Pancreas (tissue), 10 donors: ENCODE measurements at regions not wholly inside any gene's neighbourhood (a gene's known extent, or its start where the extent isn't known, plus 50 kb on each side); places are given as distances from the start of the nearest gene placed in this dataset.

Source experiments
- ATAC-seq, 4 donors: fragments of 200-7000 bp; cut with Tn5 transposase; one replicate each; pipeline versions ENCODE4 v1.8.0 to v1.9.1; 2020; ENCODE audit warnings: mild to moderate bottlenecking in 4 of 4, moderate library complexity in 4 of 4
- DNase-seq, 6 donors: peaks; one replicate each; pipeline ENCODE4 v3.0.0-alpha.2; 2020
- FAIRE-seq: peaks from 2 replicates; lab custom pipeline; 2012; peaks lifted over from hg19 to GRCh38; lab: Jason Lieb, UNC
- H3K27ac ChIP-seq, 4 donors: fragments of 200-600 bp; sonication (generic); 1 replicate in 3 of 4; 2 replicates in 1 of 4; pipeline versions ENCODE4 v1.5.0 to v1.8.0; 2020
- H3K27me3 ChIP-seq, 4 donors: fragments of 200-600 bp; one replicate each; pipeline ENCODE4 v1.8.0; 2021
- H3K36me3 ChIP-seq, 3 donors: fragments of 200-600 bp; sonication (generic) in 1 of 3; one replicate each; pipeline versions ENCODE4 v1.5.0 to v1.8.0; 2020 to 2021
- H3K4me1 ChIP-seq, 3 donors: fragments of 200-600 bp; one replicate each; pipeline ENCODE4 v1.8.0; 2021
- H3K4me3 ChIP-seq, 4 donors: fragments of 200-600 bp; sonication (generic) in 2 of 4; one replicate each; pipeline versions ENCODE4 v1.5.0 to v1.8.0; 2020 to 2021
- H3K9me3 ChIP-seq, 4 donors: fragments of 200-600 bp; one replicate each; pipeline ENCODE4 v1.8.0; 2021
- CTCF ChIP-seq, 4 donors: fragments of 200-600 bp; sonication (generic) in 3 of 4; IDR thresholded peaks; one replicate each; pipeline versions ENCODE4 v1.5.0 to v1.8.0; 2021; ENCODE audit warnings: antibody characterized with exemption in 4 of 4
- WGBS, 2 donors: extraction: QIAGEN DNeasy Blood & Tissue Kit; methylation state at CpG; one replicate each; pipeline ENCODE4 v1.1.7; 2013; 5-methylcytosine and 5-hydroxymethylcytosine counted together
- intact Hi-C, 3 donors: fragments of 100-400 bp; cut with DNase I; formaldehyde crosslinking; loops; one replicate each; pipeline versions ENCODE4 v1.11.1 to v1.14.2; 2022
- donor health status: healthy with polysubstance abuse.
- donor health status: DM: no; HTN: no; CAD: no; lungs with moderate emphysema.
- donor health status: DM: no; HTN: no; CAD: no.
- donor health status: control.
- donor health status: control.
- donor health status: Bipolar disorder and iron deficiency.
- donor health status: DM: yes; HTN: yes; CAD: no.
- donor health status: DM: no; HTN: no; CAD: no.
- donor health status: DM: no; HTN: no; CAD: no.
- donor health status: DM: yes; HTN: yes; CAD: no.

DNA sequence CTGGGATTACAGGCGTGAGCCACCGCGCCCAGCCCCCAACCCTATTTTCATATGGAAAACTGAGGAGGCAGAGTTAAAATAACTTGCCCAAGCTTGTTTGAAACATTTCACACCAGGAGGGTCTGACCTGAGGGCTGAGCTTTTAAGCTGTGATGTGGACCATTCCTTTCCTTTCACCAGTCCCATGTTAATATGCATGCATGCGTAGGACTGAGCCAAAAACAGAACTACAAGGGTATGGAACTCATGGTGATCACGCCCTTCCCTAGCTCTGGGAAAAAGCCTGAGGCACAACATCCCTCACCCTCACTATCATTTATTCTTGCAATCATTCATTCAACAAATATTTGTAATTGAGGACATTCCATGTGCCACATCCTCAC, 87.4 kb upstream of the FAM169A start:
- H3K27ac ChIP-seq = peak overlapping the region in 2 of 4 donors; percentile 60 to 75
- no peaks in the 10 kb centered on the region for H3K36me3 ChIP-seq
- intact Hi-C loops = no loop called here
- H3K4me1 ChIP-seq = peaks cover 19 to 46% (median 37%) of the 10 kb centered on the region in 3 donors
- DNase-seq (no peak), FAIRE-seq (no peak), ATAC-seq (no peak)
- H3K9me3 ChIP-seq = no peaks in the 10 kb centered on the region
- WGBS, 2 donors = 95 to 97% methylated on average over 5 of the region's 5 CpGs
- no peak overlapping the region for H3K4me3 ChIP-seq
- H3K27me3 ChIP-seq = no peaks in the 10 kb centered on the region
- no peak for TF ChIP-seq CTCF (IDR thresholded peaks at IDR 0.05)

GRCh38 chr5:74952406-74952805, 86.2 kb upstream of the FAM169A start:
- H3K4me1 ChIP-seq = peaks cover 13 to 45% (median 31%) of the 10 kb centered on the region in 3 donors
- no peak for DNase-seq
- 49 to 53% methylated on average over 4 of the region's 4 CpGs for WGBS, 2 donors
- no peak for TF ChIP-seq CTCF (IDR thresholded peaks at IDR 0.05)
- ATAC-seq = no peak
- H3K9me3 ChIP-seq = no peaks in the 10 kb centered on the region
- no peak overlapping the region for H3K4me3 ChIP-seq
- no peaks in the 10 kb centered on the region for H3K36me3 ChIP-seq
- H3K27ac ChIP-seq = peak overlapping the region in 3 of 4 donors; percentile 5 to 53 (median 12)
- intact Hi-C loops = no loop called here
- no peaks in the 10 kb centered on the region for H3K27me3 ChIP-seq
- no peak for FAIRE-seq

- FAIRE-seq (no peak), ATAC-seq (no peak), DNase-seq (no peak)
- Histone ChIP-seq H3K4me1 (peaks cover 13 to 43% (median 28%) of the 10 kb centered on the region in 3 donors), H3K27me3 (no peaks in the 10 kb centered on the region), H3K36me3 (no peaks in the 10 kb centered on the region), H3K9me3 (no peaks in the 10 kb centered on the region), H3K4me3 (no peak overlapping the region), H3K27ac (peak overlapping the region in 3 of 4 donors; percentile 24 to 56 (median 28))
- no peak for TF ChIP-seq CTCF (IDR thresholded peaks at IDR 0.05)
- intact Hi-C loops = no loop called here
Observed at GRCh38 chr5:74951865-74952264, 85.7 kb upstream of the FAM169A start.

DNA sequence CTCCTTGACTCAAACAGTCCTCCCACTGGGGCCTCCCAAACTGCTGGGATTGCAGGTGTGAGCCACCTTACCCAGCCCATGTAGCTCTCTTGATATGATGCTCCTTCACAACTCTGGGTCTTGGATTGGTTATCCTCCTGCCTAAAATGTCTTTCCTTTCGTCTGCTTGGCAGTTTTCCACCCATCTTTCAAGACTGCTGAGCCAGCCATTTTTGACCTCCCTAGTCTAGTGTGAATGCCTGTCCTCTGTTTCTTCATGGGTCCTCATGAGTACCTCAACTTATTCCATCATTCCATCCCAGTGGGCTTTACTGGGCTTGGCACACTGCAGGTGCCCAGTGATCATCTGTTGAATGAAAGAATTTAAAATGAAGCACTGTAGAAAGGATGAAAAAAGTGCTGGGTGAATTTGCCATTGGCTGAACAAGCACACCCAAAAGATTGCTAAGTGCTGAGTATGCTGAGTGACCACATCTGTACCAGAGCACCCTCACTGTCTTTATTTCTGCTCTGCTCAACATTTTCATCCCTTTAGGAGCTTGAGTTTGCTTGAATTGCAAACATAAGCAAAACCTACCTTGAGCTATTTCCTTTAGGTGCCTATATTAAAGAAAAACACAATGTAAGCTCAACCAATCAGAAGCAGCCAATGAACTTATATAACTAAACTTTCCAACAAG, 84.8 kb upstream of the FAM169A start:
- 82 to 85% methylated on average over 1 of the region's 1 CpG for WGBS, 2 donors
- Histone ChIP-seq H3K36me3 (no peaks in the 10 kb centered on the region), H3K9me3 (no peaks in the 10 kb centered on the region), H3K27me3 (no peaks in the 10 kb centered on the region), H3K27ac (no peak overlapping the region), H3K4me3 (no peak overlapping the region), H3K4me1 (peaks cover 13 to 36% (median 28%) of the 10 kb centered on the region in 3 donors)
- FAIRE-seq = no peak
- intact Hi-C loops = no loop called here
- ATAC-seq = no peak
- TF ChIP-seq CTCF (IDR thresholded peaks at IDR 0.05) = no peak
- DNase-seq = no peak

DNA sequence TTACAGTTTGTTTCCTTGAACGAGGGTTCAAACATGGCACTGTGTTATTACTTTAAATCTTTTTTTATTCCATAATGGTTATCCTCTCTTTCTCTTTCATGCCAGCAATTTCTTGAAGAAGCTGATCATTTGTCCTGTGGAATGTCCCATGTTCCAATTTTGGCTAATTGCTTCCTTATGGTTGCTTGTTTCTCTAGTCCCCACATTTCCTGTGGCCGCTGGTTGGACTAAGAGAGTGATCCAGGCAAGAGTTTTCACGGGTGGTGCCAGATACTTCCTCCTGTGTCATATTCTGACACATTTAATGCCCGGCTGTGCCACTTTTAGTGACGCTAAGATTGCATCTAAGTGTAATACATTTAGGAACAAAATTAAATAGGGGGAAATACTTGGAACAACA, 83.8 kb upstream of the FAM169A start:
- FAIRE-seq (no peak), ATAC-seq (no peak), DNase-seq (no peak)
- Histone ChIP-seq H3K27ac (peak overlapping the region in 2 of 4 donors; percentile 9 to 11), H3K9me3 (no peaks in the 10 kb centered on the region), H3K36me3 (no peaks in the 10 kb centered on the region), H3K4me3 (no peak overlapping the region), H3K4me1 (peaks cover 13 to 36% (median 25%) of the 10 kb centered on the region in 3 donors), H3K27me3 (no peaks in the 10 kb centered on the region)
- 58 to 60% methylated on average over 5 of the region's 5 CpGs for WGBS, 2 donors
- TF ChIP-seq CTCF (IDR thresholded peaks at IDR 0.05) = no peak
- intact Hi-C loops = loop anchor here in 1 of 3 donors (10.0 kb wide), 1 partner anchor 95 kb away; no protein-coding TSS in a partner anchor
